ENCODE measurements at regions not wholly inside any gene's neighbourhood (a gene's known extent, or its start where the extent isn't known, plus 50 kb on each side); places are given as distances from the start of the nearest gene placed in this dataset.
A peak's percentile ranks its signal among the peaks of the same experiment; 100 is the strongest.

GRCh38 chr7:12085516-12085915, 125.6 kb upstream of the TMEM106B start:
- no peak for DNase-seq

DNA sequence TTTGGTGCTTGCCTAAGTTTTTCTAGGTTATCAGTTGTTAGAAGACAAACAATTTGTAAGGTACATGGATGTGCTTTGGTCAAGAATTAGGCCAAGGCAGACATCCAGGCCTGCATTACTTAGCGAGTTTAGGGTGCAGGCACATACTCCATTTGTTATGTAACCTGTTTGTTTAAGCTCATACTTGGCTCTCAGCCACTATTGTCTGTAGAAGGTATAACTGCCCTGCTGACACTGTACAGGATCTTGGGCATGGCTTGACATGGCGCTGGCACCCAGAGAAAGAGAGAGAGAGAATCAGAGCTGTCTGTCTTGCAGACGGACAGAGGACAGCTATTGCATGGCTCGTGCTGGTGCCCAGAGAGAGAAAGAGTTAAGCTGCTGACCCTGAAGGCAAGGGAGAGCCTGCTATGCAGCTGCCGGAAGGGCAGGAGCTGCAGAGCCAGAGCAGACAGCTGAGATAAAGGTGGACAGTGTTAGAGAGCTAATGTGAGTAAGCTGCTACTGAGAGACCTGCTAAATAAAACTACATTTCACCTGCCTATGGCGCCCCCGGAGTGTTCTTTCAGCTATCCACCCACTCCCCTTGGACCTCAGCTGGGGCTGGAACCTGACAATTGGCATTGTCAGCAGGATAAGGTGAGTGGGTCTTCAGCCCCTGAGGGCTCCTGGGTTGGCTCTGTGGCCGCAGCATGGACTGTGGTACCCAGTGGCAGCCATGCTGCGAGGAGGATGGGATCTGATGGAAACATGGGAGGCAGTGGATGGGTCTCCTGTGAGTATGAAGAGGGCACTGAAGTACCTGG, 120.9 kb upstream of the TMEM106B start:
- DNase-seq = no peak

- no peak for DNase-seq
Observed at GRCh38 chr7:12090757-12091221, 120.3 kb upstream of the TMEM106B start.

- DNase-seq = no peak
Observed at GRCh38 chr7:12091231-12091630, 119.9 kb upstream of the TMEM106B start.

DNA sequence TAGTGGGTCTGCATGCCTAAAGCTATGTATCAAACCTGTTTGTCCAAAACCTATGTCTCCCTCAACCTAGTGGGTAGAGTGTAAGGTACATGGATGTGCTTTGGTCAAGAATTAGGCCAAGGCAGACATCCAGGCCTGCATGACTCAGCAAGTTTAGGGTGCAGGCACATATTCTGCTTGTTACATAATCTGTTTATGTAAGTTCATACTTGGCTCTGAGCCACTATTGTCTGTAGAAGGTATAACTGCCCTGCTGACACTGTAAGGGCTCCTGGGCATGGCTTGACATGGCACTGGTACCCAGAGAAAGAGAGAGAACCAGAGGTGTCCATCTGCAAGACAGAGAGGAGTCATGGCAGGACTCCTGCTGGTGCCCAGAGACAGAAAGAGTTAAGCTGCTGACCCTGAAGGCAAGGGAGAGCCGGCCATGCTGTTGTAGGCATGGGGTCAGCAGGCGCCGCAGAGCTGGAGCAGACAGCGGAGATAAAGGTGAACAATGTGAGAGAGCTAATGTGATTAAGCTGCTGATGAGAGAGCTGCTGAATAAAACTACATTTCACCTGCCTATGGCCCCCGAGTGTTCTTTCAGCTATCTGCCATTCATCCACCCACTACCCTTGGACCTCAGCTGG, 118.5 kb upstream of the TMEM106B start:
- DNase-seq = no peak

DNA sequence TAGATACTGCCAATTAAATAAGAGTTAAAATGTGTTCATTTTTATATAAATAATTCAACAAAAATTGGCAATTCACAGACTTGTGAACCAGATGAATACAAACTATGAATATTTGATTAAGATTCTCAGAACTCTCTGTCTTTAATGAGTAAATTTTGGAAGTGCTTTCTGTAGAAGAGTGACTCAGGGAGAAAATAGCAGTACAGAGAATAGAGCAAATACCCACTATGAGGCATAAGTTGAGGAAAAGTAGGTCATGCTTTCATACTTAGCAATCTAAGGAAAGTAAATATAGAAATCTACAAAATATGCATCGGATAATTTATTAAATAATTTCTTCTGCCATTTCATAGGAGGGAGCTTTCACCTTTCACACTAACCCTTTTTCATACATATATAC, 117.7 kb upstream of the TMEM106B start:
- no peak for DNase-seq

DNA sequence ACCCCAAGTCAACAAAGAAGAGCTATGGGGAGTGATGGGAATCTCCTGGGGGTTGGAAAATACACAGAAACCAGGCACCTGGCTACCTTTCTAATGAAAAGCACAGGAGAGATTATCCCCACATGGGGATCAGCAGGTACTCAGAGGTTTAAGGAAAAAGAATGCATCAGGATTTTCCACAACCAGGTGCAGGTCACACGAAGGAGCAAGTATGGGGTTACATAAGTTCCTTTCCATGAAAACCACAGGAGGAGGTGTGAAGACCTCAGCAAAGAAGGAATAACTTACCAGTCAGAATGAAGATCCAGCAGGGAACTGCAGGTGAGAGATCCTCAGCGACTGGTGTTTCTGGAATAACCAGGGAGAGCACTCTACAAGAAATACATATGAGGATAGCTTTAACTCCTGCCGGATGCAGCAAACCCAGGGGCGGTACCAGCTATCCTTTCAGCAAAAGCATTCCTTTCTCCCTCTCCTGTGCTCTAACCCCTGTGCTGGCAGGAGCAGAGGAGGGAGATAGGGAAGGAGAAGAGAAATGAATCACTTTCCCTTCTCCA, 116.7 kb upstream of the TMEM106B start:
- no peak for DNase-seq

DNA sequence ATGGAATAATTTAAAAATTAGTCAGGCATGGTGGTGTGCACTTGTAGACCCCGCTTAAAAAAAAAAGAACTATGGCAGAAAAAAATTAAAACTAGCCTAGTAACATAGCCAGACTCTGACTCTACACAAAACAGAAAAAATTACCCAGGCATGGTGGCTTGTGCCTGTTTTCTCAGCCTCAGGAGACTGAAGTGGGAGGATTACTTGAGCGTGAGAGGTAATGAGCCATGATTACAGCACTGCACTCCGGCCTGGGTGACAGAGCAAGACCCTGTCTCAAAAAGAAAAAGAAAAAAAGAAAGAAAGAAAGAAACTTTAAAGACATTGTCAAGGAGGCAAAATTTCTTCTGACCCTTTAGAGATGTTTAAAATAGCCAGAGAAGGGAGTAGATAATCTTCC, 109.0 kb upstream of the TMEM106B start:
- DNase-seq = no peak

DNA sequence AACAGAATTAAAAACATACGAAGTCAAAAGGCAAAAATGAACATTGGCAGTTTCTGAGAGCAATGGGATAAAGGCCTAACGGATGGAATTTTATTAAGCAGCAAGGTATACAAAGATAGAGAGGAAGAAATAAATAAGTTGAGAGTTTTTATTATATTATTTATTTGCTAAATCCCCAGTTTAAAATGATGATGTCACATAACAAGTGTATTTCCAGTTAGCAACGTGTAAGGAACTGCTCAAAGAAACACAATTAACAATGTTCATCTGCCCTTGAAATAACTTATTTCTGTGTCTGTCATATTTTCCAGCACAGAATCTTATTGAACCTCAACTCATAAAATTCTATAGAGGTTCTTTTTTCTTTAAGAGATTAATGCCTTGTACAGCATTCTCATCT, 108.6 kb upstream of the TMEM106B start:
- DNase-seq = no peak

- DNase-seq = no peak
Observed at GRCh38 chr7:12103948-12104347, 107.1 kb upstream of the TMEM106B start.

DNA sequence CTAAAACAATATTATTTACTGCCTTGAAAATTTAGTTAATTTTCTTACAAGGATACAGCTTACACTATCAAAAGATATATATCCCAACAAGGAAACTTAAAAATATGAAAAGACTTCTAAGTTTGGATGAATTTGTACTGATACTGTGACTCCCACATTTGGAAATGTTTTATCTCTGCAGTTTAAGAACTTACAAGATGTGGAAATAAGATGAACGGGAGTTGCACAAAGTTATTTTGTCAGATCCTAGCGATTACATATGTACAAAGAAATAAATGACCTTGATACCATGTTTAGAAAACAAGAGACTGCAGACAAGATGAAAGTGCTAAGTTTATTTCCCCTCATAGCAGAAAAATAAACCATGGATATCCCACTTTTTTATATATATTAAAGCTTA, 103.7 kb upstream of the TMEM106B start:
- DNase-seq = no peak

DNA sequence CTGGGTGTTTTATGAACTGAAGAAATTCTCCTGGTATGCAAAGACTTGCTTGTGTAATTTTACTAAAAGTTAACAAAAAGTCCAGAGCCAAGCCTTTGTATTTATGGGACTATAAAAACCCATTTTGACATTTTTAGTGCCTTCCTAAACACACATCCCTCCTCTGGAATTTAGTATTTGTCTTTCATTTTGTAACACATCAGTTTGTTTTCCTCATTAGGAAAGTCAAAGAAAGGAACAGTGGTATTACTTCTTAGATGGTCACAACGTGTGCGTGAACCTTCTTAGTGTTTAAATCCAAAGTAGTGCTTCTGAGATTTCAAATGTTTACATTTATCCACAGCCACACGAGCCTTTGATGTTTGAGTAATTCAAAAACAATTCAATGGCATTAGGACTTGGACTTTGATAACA, 103.2 kb upstream of the TMEM106B start:
- no peak for DNase-seq

DNA sequence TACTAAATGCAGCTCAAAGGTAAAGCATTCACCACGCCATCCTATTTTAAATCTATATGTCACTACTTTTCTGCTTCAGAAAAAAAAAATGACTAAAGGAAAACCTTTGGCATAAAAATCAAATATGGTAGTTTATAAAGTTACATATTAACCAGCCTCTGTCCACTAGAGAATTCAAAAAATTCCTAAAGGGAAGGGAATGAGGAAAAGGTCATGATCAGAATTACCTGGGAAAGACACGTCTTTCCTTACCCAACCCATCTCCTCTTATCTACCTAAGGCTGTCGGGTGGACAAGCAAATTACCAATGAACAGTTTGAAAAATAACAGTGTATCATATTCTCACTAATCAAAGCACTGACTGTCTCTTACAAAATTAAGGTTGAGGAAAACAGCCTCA, 100.7 kb upstream of the TMEM106B start:
- no peak for DNase-seq

DNA sequence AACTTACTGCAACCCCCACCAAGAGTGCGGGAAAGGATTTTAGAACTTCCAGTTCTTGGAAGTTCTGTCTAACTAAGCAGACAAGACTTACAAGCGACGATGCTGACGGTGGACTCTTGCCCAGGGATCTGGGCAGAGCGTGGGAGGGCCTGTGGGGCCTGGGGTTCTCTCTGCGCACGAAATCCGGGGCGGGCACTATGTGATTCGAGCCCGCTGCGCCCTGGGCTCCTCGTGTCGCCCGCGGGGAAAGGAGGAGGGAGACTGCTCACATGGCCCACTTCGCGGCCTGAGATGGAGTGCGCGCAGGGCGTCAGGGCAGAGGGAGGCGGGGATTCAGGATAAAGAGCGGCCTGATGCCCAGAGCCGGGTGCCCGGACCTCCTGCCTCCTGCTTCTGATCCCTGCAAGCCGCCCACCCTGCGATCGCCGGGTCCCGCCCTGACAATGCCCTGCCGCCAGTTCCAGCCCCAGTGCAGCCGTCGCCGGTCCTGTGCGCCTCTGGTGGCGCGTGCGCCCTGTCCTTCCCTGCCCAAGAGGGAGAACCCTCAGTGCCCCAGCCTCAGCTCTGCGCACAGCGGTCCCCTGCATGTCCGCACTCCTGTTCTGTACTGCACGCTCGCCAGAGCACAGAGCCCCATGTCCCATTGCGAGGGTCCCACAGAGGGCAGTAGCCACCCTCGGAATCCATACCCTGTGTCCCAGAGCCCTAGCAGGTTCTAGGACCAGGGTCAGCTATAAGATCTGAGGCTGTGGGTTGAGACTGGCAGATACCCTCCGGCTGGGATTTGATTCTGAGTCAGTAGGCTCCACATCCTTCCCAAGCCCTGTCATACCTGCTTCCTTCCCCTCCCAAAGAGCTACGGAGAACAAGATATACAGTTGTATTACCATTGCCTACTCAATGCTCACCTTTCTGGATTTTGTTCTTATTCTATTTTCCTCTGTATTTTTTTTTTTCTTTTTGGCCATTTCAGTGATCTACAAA, 99.4 kb upstream of the TMEM106B start:
- peak; percentile 7 for DNase-seq

- DNase-seq = no peak
Observed at GRCh38 chr7:12117170-12117569, 93.9 kb upstream of the TMEM106B start.

- DNase-seq = no peak
Observed at GRCh38 chr7:12119620-12120303, 91.3 kb upstream of the TMEM106B start.

- DNase-seq = no peak
Observed at GRCh38 chr7:12120632-12121031, 90.5 kb upstream of the TMEM106B start.

DNA sequence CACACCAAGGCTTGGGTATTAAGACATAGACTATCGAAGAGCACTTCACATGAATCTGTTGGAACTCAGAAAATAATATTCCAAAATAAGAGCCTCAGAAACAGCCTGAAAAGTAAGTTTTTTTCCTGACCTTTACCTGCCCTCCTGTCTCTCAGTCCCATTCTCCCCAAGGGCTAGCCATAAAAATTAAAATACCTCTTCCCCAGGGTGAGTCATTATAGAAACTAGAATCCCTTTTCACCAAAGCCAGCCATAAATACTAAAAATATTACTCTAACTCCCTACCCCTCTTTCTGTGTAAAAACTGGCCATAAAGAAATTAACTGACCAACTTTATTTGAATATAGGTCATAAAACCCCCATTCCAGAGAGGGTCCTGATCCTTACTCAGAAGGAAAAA, 87.9 kb upstream of the TMEM106B start:
- no peak for DNase-seq

- no peak for DNase-seq
Observed at GRCh38 chr7:12124028-12124427, 87.1 kb upstream of the TMEM106B start.

DNA sequence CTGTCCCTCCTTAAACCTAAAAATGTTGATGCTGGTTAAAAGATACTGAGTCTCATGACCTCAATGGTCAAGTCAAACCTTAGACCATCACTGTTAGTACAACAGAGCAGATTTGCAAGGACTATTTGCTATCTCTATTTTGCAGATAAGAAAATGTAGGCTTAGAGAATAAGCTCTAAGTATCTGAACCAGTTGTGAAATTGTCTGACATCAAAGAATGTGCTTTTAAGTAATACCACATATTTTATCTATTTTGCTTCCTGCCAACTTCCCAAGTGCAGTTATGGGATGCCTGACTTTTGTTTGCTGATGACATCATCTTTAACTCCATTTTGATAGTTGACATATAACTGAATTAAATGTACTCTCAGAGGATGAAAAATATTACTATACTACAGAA, 83.6 kb upstream of the TMEM106B start:
- no peak for DNase-seq

- DNase-seq = no peak
Observed at GRCh38 chr7:12130609-12131008, 80.5 kb upstream of the TMEM106B start.

- DNase-seq = no peak
Observed at GRCh38 chr7:12131122-12131521, 80.0 kb upstream of the TMEM106B start.
